Loucy (cell line): ENCODE measurements at regions not wholly inside any gene's neighbourhood (a gene's known extent, or its start where the extent isn't known, plus 50 kb on each side); places are given as distances from the start of the nearest gene placed in this dataset.
"Not testable (repeated sequence)": the region's sequence is repeated elsewhere in the genome, so short reads cannot be mapped to it uniquely, and the experiment has no call there.

ENCODE experiments used
- H2AFZ ChIP-seq: fragments of 200-600 bp; sonication (generic); 2 replicates; pipeline ENCODE4 v1.6.0; 2016; ENCODE audit warnings: antibody characterized with exemption, mild to moderate bottlenecking, low read length, moderate library complexity
- H3F3A ChIP-seq: fragments of 200-600 bp; 2 replicates; pipeline ENCODE4 v1.6.0; 2016; ENCODE audit warnings: antibody characterized with exemption, low read depth, mild to moderate bottlenecking
- H3K27me3 ChIP-seq: fragments of 200-600 bp; sonication (generic); 2 replicates; pipeline ENCODE4 v1.6.1; 2014; ENCODE audit warnings: low read length, mild to moderate bottlenecking; ENCODE audit not compliant: insufficient read depth, poor library complexity, severe bottlenecking
- H3K36me3 ChIP-seq: fragments of 200-600 bp; sonication (generic); 2 replicates; pipeline ENCODE4 v1.6.1; 2016; ENCODE audit warnings: low read length; ENCODE audit not compliant: insufficient read depth
- H3K4me1 ChIP-seq: fragments of 200-600 bp; sonication (generic); 2 replicates; pipeline ENCODE4 v1.5.1; 2014; ENCODE audit warnings: low read length, mild to moderate bottlenecking; ENCODE audit not compliant: insufficient read depth, poor library complexity, severe bottlenecking
- H3K4me2 ChIP-seq: fragments of 200-600 bp; sonication (generic); 2 replicates; pipeline ENCODE4 v1.6.0; 2014; ENCODE audit warnings: antibody characterized with exemption, low read length, low read depth, mild to moderate bottlenecking; ENCODE audit not compliant: poor library complexity, severe bottlenecking
- H3K4me3 ChIP-seq: fragments of 200-600 bp; sonication (generic); 2 replicates; pipeline ENCODE4 v1.5.1; 2014; ENCODE audit warnings: low read length, mild to moderate bottlenecking, mixed read lengths; ENCODE audit not compliant: poor library complexity, severe bottlenecking
- H3K79me2 ChIP-seq: fragments of 200-600 bp; sonication (generic); 2 replicates; pipeline ENCODE4 v1.6.1; 2014; ENCODE audit warnings: low read length; ENCODE audit not compliant: insufficient read depth
- H3K9ac ChIP-seq: fragments of 200-600 bp; sonication (generic); 2 replicates; pipeline ENCODE4 v1.6.0; 2014; ENCODE audit warnings: mild to moderate bottlenecking, low read depth, low read length, moderate library complexity; ENCODE audit not compliant: poor library complexity, severe bottlenecking
- H3K9me2 ChIP-seq: fragments of 200-600 bp; sonication (generic); replicated peaks from 2 replicates; pipeline ENCODE4 v1.6.1; 2016; ENCODE audit warnings: low read depth, low read length, mixed read lengths
- H3K9me3 ChIP-seq: fragments of 200-600 bp; sonication (generic); 2 replicates; pipeline ENCODE4 v1.6.1; 2014; ENCODE audit warnings: mild to moderate bottlenecking, antibody characterized with exemption, low read length, low read depth; ENCODE audit not compliant: insufficient read depth
- H4K20me1 ChIP-seq: fragments of 200-600 bp; sonication (generic); 2 replicates; pipeline ENCODE4 v1.6.0; 2014; ENCODE audit warnings: antibody characterized with exemption, low read length, mild to moderate bottlenecking; ENCODE audit not compliant: insufficient read depth, poor library complexity, severe bottlenecking
- EZH2phosphoT487 ChIP-seq: fragments of 200-600 bp; IDR thresholded peaks from 2 replicates; pipeline ENCODE4 v1.6.1; 2018; ENCODE audit warnings: antibody characterized with exemption, mild to moderate bottlenecking, moderate library complexity, borderline replicate concordance
- TF ChIP-seq, protein P1 (sequence below): fragments of 200-600 bp; sonication (generic); conservative IDR thresholded peaks from 2 replicates; pipeline ENCODE4 v1.5.1; 2014; ENCODE audit warnings: mild to moderate bottlenecking, antibody characterized with exemption, low read length

DNA sequence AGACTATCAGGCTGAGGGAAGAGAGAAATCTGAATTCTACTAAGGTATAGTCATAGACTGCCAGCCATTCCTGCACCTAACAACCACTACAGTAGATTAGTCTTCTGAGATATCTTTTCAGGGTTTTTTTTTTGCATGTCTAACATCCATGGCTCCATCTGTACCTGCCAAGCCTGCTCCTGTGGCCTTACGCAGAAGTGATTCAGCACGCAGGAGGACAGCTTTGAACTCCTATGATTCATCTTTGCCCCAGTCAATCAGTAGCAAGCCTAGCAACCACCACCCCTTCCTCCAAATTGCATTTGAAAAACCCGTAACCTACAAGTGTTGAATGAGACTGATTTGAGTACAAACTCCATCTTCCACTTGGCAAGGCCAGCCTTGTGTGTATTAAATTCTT lies 520.7 kb upstream of the HS3ST1 start:
- Histone ChIP-seq H3K36me3 (no peaks in the 10 kb centered on the region), H4K20me1 (no peaks in the 10 kb centered on the region), H3F3A (no peaks in the 10 kb centered on the region), H3K4me1 (no peaks in the 10 kb centered on the region), H3K79me2 (no peaks in the 10 kb centered on the region), H3K9me2 (no peaks in the 10 kb centered on the region), H2AFZ (no peak overlapping the region), H3K9ac (no peak overlapping the region), H3K27me3 (no peaks in the 10 kb centered on the region), H3K4me2 (no peak overlapping the region), H3K4me3 (no peak overlapping the region), H3K9me3 (no peaks in the 10 kb centered on the region)
- TF ChIP-seq, protein P1, sequence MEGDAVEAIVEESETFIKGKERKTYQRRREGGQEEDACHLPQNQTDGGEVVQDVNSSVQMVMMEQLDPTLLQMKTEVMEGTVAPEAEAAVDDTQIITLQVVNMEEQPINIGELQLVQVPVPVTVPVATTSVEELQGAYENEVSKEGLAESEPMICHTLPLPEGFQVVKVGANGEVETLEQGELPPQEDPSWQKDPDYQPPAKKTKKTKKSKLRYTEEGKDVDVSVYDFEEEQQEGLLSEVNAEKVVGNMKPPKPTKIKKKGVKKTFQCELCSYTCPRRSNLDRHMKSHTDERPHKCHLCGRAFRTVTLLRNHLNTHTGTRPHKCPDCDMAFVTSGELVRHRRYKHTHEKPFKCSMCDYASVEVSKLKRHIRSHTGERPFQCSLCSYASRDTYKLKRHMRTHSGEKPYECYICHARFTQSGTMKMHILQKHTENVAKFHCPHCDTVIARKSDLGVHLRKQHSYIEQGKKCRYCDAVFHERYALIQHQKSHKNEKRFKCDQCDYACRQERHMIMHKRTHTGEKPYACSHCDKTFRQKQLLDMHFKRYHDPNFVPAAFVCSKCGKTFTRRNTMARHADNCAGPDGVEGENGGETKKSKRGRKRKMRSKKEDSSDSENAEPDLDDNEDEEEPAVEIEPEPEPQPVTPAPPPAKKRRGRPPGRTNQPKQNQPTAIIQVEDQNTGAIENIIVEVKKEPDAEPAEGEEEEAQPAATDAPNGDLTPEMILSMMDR: no peak
- TF ChIP-seq EZH2phosphoT487: no peak

GRCh38 chr4:11947629-11948028 lies 518.9 kb upstream of the HS3ST1 start:
- not testable (repeated sequence) for H3F3A ChIP-seq, H3K9me2 ChIP-seq, H3K4me3 ChIP-seq, H3K79me2 ChIP-seq, H2AFZ ChIP-seq, H3K9me3 ChIP-seq, H3K27me3 ChIP-seq, H3K9ac ChIP-seq, H3K4me1 ChIP-seq, H3K4me2 ChIP-seq, H4K20me1 ChIP-seq, H3K36me3 ChIP-seq

DNA sequence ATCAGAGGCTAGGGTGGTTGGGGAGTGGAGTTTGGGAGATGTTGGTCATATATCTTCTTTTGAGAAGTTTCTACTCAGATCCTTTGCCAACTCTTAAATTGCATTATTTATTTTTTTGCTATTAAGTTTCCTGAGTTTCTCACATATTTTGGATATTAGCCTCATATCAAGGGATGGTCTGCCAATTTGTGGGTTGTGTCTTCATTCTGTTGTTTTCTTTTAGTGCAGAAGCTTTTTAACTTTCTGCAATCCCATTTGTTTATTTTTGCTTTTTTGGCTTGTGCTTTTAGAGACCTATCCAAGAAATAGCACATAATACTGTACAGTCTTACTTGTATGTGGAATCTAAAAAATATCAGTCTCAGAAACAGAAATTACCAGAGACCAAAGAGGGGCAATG lies 509.2 kb upstream of the HS3ST1 start:
- H3F3A ChIP-seq: no peaks in the 10 kb centered on the region
- H3K79me2 ChIP-seq: no peaks in the 10 kb centered on the region
- H3K4me3 ChIP-seq: no peak overlapping the region
- H3K4me1 ChIP-seq: no peaks in the 10 kb centered on the region
- H4K20me1 ChIP-seq: no peaks in the 10 kb centered on the region
- no peaks in the 10 kb centered on the region for H3K36me3 ChIP-seq
- TF ChIP-seq, protein P1: no peak
- no peak for TF ChIP-seq EZH2phosphoT487
- no peak overlapping the region for H3K4me2 ChIP-seq
- H3K9me3 ChIP-seq: no peaks in the 10 kb centered on the region
- H2AFZ ChIP-seq: no peak overlapping the region
- H3K27me3 ChIP-seq: no peaks in the 10 kb centered on the region
- H3K9me2 ChIP-seq: no peaks in the 10 kb centered on the region
- H3K9ac ChIP-seq: no peak overlapping the region

GRCh38 chr4:11931266-11931820 lies 502.6 kb upstream of the HS3ST1 start:
- H3K9me3 ChIP-seq: no peaks in the 10 kb centered on the region
- TF ChIP-seq EZH2phosphoT487: no peak
- TF ChIP-seq, protein P1: no peak
- H4K20me1 ChIP-seq: no peaks in the 10 kb centered on the region
- no peaks in the 10 kb centered on the region for H3K36me3 ChIP-seq
- no peak overlapping the region for H2AFZ ChIP-seq
- H3K4me2 ChIP-seq: no peak overlapping the region
- H3K4me3 ChIP-seq: no peak overlapping the region
- no peaks in the 10 kb centered on the region for H3F3A ChIP-seq
- H3K9ac ChIP-seq: no peak overlapping the region
- H3K27me3 ChIP-seq: no peaks in the 10 kb centered on the region
- H3K79me2 ChIP-seq: no peaks in the 10 kb centered on the region
- H3K9me2 ChIP-seq: no peaks in the 10 kb centered on the region
- no peaks in the 10 kb centered on the region for H3K4me1 ChIP-seq
